H4 (cell line): ENCODE measurements at regions not wholly inside any gene's neighbourhood (a gene's known extent, or its start where the extent isn't known, plus 50 kb on each side); places are given as distances from the start of the nearest gene placed in this dataset.

Experiments used
- DNase-seq: peaks from one replicate; pipeline ENCODE4 v3.0.0-alpha.2; 2015; ENCODE audit warnings: low spot score

DNA sequence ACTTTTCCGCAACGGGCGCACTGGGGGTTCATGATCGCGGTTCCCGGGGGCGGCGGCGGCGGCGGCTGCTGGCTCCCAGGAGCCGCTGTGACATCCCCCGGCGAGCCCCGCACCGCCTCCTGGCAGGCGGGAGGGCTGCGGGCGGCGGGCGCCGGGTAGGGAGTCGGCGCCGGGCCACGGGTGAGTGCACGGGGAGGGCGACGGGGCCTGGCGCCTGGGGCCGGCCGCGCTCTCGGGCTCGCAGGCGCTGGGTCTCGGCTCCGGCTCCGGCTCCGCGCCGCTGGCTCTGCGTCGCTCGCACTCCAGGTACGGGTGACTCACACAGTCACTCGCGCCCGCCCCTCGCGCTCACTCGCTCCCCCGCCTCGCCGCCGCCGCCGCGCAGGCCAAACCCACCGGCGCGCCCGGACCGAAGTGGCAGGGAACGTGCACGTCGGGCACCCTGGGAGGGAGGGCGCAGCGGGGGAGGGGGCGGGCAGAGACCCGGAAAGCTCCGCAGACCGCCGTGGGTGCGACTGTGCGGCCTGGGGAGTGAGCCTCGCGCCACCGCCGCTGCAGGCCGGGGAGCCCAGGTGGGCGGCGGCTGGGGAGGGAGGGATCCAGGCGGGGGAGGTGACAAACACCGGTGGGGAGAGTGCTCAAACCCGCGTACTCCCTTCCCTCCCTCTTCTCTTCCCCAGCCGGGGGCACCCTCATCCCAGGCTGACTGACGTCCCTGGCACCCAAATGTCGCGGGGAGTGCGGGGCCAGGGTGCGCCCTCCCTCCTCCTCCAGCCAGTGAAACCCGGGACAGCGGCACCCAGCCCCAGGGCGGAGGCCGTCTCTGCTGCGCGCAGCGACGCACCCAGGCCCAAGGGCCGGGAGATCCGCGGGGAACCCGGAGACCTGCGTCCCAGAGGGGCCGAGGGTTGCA is 276.9 kb upstream of the NEBL start:
- peak; percentile 8 for DNase-seq

DNA sequence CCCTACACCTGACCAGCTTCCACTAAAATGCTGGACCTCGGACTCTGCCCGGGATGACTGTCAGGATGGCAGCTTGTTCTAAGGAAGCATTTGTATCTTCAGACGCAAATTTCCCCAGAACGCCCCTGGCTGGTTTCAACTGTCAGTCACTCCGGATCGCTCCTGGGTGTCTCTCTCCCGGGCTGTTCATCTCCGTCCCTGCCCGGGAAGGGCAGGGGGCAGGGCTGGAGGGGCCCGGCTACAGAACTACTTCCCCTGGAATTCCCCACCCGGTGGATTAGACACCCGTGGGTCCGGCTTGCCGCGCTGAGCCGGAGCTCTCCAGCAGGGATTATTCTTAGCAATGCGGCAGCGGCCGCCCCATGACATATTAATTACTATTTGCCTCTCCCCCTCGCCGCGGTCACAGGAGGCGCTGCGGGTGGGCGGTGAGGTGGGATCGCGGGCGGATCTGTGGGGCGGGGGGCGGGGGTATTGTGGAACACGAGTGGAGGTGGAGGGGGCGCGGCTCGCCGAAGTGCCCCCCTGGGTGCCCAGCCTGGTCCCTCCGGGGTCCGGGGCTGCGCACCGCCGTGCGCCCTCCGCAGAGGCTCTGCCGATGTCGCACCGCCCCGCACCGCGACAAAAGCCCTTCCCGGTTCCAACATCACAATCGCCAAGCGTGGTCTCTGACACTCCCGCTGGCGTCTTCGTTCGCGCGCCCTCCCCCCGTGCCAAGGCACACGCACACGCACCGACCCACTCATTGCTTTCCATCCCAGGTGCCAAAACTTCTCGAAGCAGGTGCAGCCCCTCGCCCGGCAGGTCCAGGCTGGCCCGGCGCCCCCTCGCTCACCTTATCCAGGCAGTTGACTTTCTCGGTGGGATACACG is 276.1 kb upstream of the NEBL start:
- no peak for DNase-seq

DNA sequence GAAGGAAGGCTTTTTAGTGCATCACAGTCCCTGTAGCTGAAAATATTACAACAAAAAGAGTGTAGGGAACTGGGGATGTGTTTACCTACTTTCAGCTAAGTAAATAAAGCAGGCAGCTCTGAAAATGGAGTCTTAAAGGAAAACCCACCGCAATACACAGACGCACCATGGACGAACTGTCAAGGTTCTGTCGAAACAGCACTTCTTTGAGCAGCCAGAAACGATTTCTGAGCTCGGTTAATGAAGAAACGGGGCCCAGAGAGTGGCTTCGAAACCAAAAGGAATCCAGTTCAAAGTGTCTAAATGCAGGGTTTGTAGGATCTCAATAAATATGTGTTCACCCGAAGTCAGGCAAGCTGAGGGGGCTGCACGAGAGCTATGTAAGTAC is 275.4 kb upstream of the NEBL start:
- no peak for DNase-seq

DNA sequence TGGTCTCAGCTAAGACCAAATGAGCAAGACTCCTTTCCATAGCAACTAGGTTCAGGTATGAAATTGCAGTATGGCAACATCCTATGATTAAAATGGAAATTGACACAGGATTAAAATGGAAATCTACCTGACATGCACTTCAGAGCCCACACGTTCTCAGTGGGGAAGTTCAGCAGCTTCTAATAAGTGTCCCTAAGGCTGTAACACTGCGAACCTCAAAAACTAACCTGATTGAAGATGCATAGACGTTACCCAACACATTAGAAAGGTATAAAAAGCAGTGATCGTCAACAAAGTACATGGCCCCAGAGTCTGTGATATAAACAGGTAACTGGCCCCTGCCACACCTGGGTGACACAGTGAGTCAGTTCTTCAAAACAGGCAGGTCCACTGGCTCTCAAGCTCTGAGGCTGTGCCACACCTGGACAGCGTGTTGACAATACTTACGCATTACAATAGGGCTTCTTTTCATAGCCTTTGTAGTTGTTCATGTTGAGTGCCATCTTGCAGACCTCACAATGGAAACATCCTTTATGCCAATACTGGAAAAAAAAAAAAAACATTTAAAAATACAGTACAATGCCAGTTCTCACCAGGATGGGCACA is 274.9 kb upstream of the NEBL start:
- DNase-seq = no peak

DNA sequence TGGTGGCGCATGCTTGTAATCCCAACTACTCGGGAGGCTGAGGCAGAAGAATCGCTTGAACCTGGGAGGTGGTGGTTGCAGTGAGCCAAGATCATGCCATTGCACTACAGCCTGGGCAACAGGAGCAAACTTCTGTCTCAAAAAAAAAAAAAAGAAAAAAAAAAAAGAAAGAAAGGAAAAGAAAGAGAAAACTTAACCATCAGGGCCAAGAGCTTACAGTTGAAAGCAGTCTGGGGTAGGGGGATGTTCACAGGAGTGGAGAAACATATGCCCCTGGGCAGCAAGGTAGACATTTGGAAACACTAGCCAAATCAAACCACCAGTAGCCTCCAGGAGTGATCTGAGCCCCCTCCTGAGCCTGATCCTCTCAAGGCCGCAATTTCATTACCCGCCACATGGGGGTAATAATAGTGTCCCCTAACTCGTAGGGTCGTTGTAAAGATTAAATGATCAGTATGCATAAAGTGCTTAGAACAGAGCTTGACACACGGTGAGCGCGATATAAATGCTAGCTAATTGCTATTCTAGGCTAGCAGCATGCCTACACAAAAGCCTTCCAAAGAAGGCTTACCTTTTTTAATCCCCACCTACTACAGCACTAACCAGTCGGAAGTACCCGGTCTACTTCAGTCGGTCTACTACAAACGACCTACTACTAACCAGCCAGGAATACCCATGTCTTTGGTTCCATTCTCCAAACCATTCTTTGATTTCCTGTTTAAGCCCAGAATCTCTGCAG is 274.3 kb upstream of the NEBL start:
- DNase-seq = no peak

DNA sequence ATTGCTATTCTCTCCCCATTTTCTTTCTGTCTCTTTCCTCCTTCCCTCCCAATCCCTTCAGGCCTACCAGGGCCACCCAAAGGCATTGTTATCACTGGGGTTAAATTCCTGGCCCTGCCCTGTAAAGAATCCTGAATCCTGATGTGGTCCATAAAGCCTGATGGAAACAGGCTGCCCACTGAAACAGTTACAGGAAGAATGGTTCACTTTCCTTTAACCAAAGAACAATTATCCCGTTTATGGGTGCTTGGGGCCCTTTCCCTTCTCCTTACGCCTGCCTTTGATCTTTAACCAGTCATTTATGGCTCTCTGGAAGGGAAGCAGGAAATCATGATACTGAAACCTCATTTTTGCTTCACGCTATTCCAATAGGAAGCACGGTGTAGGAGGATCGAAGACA is 273.1 kb upstream of the NEBL start:
- no peak for DNase-seq

DNA sequence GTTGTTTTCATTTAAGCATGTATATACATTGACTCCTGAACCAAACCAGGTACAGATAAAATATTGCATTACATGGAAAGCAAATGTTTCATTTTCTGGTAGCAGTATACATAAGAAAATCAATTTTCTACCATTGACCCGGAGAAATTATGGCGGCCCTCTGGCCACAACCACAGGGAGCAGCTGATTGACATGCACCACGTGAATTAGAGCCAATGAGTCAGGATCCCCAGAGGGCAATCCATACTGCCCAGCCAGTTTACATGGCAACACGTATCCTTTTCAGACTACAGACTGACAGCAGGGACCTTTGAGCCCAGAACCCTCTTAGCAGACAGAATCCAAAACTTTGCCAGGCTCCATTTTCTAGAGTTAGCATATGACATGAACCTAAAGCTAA is 272.2 kb upstream of the NEBL start:
- no peak for DNase-seq

DNA sequence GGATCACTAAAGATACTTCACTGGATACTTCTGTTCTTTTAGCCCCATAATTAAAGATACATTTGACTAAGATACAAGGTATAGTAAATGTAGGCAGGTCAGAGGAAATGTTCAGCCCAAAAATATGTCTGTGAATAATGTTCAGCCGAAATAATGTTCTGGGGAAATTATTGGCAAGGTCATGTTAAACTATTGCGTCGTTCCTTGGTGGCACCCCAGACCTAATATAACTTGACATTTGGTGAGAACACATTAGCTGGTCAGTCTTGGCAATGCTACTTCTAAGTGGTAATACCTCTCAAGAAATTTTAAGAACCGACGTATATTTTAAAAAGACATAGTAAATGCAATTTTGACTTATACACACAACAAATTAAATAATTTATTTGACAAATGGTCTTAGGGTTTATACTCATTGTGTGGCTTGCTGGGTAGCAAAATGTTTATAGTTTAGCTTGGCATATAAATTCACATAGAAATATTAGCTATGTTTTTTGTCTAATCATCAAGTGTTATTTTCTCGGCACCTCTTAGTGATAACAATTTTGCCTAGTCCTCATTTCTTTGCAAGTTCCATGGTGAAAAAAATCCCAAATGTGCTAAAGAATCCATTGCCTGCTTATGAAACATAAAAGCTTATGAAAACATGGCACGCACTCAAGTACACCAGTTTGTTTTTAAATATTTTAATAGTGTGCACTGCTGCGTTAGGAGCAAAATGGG is 270.3 kb upstream of the NEBL start:
- no peak for DNase-seq

DNA sequence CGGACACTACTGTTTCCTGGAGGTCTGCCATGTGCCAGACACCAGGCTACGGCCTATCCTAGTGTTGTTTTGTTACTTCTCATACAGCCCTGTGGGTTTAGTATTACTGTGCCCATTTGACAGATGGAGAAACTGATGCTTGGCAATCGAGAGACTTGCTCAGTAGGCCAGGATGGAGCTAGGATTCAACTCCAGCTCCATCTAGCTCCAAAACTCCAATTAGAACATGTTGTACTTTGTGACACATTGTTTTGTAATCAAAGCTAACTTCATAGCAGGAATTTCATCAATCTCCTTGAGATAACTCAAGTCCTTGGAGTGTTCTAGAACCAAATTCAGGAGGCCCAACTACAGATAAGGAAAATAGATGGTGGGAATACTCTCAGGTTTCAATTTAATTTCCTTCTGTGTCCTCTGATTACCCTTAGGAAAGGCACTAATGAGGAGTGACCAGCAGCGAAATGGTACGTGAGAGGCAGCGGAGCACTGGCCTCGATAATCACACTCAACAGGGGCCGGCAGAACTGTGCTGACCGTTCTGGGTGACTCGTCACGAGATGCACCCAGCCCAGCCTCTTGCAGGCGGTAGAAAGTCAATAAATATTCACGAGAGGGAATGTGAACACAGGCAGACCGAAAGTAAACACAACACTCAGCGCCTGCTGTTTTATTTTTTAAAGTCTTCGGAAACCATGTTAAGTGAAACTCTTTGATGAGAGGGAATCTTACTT is 269.6 kb upstream of the NEBL start:
- DNase-seq = no peak

DNA sequence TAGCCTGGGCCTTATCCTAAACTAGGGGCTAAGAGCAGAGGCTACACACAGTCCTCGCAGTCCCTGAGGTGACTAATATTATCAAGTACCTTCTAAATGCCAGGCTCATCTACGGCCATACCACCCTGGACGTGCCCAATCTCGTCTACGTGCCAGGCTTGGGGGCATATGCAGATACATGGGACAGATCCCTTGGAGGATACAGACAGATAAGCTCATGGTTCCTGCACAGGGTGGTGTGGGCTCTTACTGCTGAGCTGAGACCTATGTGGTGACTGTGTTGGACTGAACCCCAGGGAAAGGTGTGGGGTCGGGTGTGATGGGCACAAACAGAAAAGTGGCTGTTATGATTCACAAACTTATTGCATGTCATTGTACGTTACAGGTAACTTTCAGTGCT is 268.4 kb upstream of the NEBL start:
- no peak for DNase-seq

DNA sequence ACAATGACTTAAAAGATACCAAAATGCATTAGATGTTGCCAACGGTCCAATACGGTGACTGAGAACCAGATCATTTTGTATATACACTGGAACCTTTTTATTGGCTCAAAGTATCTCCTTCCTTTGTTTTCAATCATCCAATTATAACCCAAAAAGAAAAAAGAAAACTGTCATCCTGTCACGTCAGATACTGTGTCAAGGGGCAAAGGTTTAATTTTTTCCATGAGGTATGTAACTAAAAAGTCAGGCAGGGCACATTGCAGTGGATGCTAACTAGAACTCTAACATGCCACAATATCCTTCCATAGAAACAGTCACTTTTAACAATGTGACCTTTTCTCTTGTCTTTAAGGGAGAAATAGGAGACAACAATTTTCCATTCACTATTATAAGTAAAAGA is 267.6 kb upstream of the NEBL start:
- no peak for DNase-seq

DNA sequence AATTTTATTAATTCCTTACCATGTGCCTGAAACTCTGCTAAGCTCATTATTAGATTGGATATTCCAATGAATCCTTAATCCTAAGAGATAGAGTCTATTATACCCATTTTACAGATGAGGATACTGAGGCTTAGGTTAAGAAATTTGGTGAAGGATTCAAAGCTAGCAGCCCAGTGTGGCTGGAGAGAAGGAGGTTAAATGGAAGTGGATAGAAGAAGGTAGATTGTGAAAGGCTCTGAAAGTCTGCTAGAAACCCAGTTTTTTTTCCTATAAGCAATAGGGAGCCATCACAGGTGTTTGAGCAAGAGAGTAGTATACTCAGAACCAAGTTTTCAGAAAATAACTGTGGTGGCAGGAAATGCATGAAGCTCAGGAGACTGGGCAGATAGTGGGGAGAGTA is 265.8 kb upstream of the NEBL start:
- no peak for DNase-seq

DNA sequence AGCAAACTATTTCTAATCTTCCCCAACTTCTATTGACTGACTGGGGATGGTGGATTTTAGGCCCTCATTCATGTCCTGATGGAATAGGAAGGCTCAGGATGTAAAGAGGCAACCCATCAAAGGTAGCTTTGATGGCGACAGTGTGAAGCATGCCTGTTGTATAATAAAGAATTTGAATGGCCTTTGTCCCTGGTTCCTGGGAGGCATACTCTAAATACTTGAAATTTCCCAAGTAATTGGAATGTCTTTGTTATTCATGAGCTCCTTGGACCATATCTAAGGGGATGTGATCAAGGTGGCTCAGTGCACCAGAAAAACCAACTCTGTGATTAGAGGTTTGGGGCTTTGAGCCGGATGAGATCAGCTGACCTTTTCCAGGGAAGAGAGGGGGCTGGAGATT is 264.5 kb upstream of the NEBL start:
- DNase-seq = no peak

DNA sequence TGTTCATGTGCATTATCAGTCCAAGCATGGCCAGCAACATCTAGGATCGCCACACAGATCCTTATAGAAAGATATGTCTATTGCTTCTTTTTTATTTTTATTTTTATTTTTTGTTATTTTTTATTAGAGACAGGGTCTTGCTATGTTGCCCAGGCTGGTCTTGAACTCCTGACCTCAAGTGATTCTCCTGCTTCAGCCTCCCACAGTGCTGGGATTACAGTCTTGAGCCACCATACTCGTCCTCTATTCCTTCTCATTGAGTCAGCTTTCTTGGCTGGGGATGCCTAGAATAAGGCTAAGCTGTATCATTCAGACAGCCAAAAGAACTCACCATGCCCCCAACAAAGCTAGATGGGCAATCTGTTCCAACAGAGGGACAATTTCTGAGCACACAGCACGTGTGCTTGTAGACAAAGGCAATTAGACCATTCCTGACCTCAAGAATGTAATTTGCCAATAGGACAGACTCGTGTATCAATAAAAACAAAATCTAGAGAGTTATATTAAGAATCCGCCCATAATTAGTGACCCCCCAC is 264.0 kb upstream of the NEBL start:
- no peak for DNase-seq

DNA sequence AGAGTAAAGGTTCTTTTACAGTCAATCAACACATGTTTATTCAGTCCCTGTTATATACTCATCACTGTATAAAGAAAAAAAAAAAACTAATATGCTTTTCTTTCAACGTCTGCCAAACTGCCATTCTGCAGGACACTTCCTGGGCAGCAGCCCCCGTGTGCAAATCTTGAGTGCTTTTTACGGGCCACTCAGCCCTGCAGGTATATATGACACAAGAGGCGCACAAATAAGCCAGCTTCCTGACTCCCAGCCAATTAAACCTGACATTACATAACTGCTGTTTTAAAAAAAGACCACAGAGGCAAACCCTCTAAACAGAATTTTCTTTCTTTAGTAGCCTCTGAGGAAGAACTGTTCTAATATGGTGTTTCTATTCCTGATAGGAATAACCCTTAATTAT is 263.0 kb upstream of the NEBL start:
- DNase-seq = no peak

DNA sequence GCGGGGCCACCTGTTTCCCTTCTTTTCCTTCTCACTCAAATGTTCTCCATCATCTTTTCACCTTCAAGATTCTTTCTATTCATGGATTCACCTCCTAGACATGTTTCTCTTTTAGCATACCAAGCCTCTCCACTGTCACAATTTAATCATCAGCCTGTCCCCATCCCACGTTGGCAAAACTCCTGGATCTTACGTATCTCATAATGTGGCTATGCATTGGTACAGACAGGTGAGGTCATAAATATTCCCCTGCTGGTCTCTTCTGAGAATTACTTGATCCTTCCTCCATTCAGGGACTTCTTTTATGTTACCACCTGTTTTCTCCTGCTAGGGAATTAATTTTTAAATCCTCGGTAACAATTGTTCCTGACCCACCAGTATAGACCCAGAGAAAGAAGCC is 262.6 kb upstream of the NEBL start:
- no peak for DNase-seq

DNA sequence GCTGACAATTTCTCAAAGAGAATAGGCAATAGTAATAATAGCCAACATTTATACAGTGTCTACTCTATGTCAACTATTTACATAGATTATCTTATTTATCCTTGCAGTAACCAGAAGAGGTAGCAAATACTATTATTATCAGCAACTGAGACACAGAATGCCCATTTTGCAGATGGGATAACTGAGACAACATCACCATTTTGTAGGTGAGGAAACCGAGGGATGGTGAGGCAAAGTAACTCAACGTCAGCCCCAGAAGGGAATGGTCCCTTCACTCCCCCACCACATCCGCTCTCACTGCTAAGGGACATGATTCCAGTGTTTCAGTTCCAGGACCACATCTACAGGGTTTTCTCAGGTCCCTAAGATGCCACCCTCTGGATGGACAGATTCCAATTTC is 261.2 kb upstream of the NEBL start:
- DNase-seq = no peak

DNA sequence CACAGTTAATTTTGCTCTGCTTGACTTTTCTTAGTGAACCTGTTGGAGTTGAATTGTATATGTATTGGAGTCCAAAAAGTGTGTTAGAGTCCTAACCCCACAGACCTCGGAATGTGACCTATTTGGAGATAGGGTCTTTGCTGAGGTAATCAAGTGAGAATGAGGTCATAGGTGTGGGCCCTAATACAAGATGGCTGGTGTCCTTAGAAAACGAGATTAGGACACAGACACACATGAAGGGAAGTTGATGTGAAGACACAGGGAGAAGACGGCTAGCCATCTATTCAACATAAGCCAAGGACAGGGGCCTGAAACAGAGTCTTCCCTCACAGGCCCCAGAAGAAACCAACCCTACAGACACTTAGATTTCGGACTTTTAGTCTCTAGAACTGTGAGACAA is 260.6 kb upstream of the NEBL start:
- no peak for DNase-seq

DNA sequence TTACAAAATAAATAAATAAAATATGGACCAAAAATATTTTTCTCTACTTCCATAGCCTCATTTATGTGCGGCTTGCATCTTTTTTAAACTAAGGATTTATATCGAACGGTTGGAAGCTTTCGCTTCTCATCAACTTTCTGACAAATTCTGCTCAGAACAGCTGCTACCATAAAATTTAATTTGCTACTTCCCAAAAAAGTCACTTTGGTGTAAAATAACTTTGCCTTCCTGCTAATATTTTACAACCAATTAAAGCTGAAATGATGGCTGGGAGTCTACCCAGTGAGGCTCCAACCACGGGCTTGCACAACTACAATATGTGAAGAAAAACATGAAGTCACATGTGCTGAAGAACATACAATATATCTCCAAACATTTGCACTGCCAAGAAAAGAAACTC is 253.1 kb upstream of the NEBL start:
- DNase-seq = no peak

DNA sequence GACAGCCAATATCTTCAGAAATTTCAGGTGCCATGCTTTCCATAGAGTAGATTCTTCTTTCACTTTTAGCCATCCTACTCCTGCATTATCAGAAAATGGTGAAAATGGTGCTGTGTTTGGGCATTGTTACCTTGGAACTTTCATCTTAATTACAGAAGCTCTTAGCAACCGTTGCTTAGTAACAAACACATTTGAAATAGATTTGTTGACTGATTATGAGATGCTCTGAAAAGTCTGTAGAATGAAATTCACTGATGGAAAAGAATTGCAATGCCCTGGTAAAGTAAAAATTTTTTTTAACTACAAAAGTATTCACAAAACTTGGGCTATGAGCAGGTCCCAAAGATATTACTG is 249.3 kb upstream of the NEBL start:
- no peak for DNase-seq
